ENCODE measurements at regions not wholly inside any gene's neighbourhood (a gene's known extent, or its start where the extent isn't known, plus 50 kb on each side); places are given as distances from the start of the nearest gene placed in this dataset.
A peak's percentile ranks its signal among the peaks of the same experiment; 100 is the strongest.

GRCh38 chr6:87794922-87795885 is 93.2 kb upstream of the AKIRIN2 start:
- no peak for DNase-seq (ENCODE audit: low read depth)
- H3K4me3 ChIP-seq (ENCODE audit: low read depth, low read length): no peak overlapping the region
- no peak for TF ChIP-seq CTCF (conservative IDR thresholded peaks at IDR 0.05; ENCODE audit: low read depth, low read length)

- DNase-seq (ENCODE audit: low read depth): no peak
- TF ChIP-seq CTCF (conservative IDR thresholded peaks at IDR 0.05; ENCODE audit: low read depth, low read length): no peak
- no peak overlapping the region for H3K4me3 ChIP-seq (ENCODE audit: low read depth, low read length)
Measured at GRCh38 chr6:87793315-87793714, 91.3 kb upstream of the AKIRIN2 start.

- H3K4me3 ChIP-seq (ENCODE audit: low read depth, low read length): no peak overlapping the region
- DNase-seq (ENCODE audit: low read depth): no peak
- no peak for TF ChIP-seq CTCF (conservative IDR thresholded peaks at IDR 0.05; ENCODE audit: low read depth, low read length)
Measured at GRCh38 chr6:87791982-87792381, 89.9 kb upstream of the AKIRIN2 start.

- DNase-seq (ENCODE audit: low read depth): no peak
- H3K4me3 ChIP-seq (ENCODE audit: low read depth, low read length): no peak overlapping the region
- TF ChIP-seq CTCF (conservative IDR thresholded peaks at IDR 0.05; ENCODE audit: low read depth, low read length): no peak
Measured at GRCh38 chr6:87791485-87791884, 89.5 kb upstream of the AKIRIN2 start.

- DNase-seq (ENCODE audit: low read depth): peak; percentile 13
Measured at GRCh38 chr6:87791029-87791428, 89.0 kb upstream of the AKIRIN2 start.

GRCh38 chr6:87789900-87790290 is 87.9 kb upstream of the AKIRIN2 start:
- no peak for DNase-seq (ENCODE audit: low read depth)
- no peak for TF ChIP-seq CTCF (conservative IDR thresholded peaks at IDR 0.05; ENCODE audit: low read depth, low read length)
- H3K4me3 ChIP-seq (ENCODE audit: low read depth, low read length): no peak overlapping the region

More at GRCh38 chr6:87791029-87791428, 89.0 kb upstream of the AKIRIN2 start:
- no peak for TF ChIP-seq CTCF (conservative IDR thresholded peaks at IDR 0.05; ENCODE audit: low read depth, low read length)
- H3K4me3 ChIP-seq (ENCODE audit: low read depth, low read length): no peak overlapping the region
